COR-L47 (cell line): ENCODE measurements at regions not wholly inside any gene's neighbourhood (a gene's known extent, or its start where the extent isn't known, plus 50 kb on each side); places are given as distances from the start of the nearest gene placed in this dataset.
"Not testable (repeated sequence)": the region's sequence is repeated elsewhere in the genome, so short reads cannot be mapped to it uniquely, and the experiment has no call there.

ENCODE experiments used
- DNase-seq: peaks from one replicate; lab custom pipeline; 2025; lab: John Stamatoyannopoulos, UW

DNA sequence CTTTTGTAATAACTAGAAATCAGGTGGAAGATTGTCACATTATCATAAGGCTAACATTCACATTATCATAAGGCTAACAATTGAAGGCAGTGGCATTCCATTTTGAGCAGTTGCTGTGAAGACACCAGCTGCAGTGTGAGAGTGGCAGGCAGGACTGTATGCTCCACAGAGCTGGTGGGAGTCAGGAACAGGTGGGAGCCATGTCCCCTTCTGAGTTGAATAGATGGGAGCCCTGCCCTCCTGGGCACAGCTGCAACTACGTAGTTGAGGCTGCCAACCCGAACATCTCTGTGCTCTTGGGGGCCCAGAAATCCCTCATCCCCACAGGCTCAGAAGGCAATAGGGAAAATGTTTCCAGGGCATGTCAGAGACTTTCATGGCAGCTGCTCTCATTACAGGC, 1627.6 kb downstream of the SI start:
- no peak for DNase-seq

GRCh38 chr3:163438760-163439159, 1639.5 kb downstream of the SI start:
- DNase-seq, result no peak

- no peak for DNase-seq
Observed at GRCh38 chr3:163422671-163423070, 1655.6 kb downstream of the SI start.

- DNase-seq, result no peak
Observed at GRCh38 chr3:163391407-163392181, 1686.7 kb downstream of the SI start.

GRCh38 chr3:163384383-163384782, 1693.9 kb downstream of the SI start:
- no peak for DNase-seq

- DNase-seq, result no peak
Observed at GRCh38 chr3:163382183-163382582, 1696.1 kb downstream of the SI start.

DNA sequence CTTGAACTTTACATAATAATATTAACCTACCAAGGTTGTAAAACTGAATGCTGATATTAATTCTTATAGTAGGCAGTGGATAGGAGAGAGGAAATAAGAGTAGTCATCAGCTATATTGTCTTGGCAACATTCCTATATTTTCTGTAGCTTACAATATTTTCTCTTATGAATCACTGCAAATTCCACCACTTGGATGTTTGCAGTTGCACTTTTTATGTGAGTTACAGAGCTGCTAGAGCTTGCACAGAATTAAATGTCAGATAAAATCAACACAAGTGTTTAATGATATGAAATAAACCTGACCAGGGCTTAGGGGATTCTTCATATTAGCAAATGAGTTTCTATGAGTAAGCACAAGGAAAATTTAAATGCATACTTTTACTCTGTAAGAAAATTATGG, 1710.1 kb downstream of the SI start:
- DNase-seq, result no peak

DNA sequence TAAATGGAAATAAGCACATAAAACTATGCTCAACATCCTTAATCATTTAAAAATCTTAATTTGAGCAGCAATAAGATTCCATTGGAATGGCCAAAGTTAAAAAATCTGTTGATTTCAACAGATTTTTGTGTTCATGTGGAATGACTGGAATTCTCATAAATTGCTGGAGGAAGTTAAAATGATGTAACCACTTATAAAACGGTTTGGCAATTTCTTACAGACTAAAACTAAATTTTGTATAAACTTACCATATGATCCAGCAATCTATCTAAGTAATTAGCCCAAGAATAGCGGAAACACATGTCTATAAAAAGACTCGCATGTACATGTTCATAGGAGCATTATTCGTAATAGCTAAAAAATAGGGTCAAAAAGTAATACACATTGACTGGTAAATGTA, 1713.6 kb downstream of the SI start:
- DNase-seq, result no peak

DNA sequence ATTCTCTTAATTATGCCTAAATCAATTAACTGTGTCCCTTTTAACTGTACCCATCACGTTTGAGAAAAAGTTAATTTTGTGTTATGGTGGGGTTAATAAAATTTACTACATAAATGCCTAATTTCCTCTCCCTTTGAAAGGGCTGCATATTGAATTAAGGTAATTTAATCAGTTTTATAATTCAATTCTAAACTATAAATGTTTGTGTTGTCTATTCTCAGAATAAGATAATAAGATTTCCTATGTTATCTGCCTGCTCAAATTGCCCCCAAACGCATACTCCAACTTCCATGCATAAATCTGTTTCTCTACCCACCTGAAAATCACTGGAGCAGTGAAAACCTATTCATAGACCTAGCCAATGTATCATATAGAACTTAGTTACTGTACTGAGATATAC, 1716.1 kb downstream of the SI start:
- no peak for DNase-seq

- not testable (repeated sequence) for DNase-seq
Observed at GRCh38 chr3:163361357-163361878, 1716.9 kb downstream of the SI start.

DNA sequence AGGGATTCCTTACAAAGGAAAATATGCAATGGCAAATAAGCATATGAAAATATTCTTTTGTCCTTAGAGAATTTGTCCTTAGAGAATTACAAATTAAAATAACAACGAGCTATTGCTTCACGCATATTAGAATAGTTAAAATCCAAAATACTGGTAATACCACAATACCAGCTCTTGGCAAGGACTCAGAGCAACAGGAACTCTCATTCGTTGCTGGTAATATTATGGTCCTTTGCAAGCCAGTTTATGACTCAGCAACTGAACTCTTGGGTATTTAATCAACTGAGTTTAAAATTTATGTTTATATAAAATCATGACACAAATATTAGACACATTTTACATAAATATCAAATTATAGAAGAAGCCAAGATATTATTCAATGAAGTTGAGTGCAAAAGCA, 1730.4 kb downstream of the SI start:
- no peak for DNase-seq

GRCh38 chr3:163335429-163335828, 1742.9 kb downstream of the SI start:
- DNase-seq, result no peak

DNA sequence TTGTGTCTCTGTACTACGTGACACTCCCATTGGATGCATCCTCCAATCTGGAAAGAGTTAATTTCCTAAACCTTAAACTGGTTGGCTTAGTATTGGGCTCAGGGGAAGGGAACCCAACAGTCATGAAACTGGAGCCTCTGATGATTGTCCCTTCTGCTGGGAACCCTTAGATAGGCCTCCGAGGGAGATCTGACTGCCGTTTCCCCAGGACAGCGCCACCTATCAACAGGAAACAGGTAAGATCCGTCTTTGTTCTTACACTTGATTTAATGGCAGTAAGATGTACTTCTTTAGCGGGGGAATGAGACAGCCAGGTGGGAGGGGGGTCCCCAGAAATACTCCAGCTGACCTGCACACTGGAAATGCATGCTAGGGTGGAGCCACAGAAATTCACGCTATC, 1749.6 kb downstream of the SI start:
- DNase-seq, result no peak

DNA sequence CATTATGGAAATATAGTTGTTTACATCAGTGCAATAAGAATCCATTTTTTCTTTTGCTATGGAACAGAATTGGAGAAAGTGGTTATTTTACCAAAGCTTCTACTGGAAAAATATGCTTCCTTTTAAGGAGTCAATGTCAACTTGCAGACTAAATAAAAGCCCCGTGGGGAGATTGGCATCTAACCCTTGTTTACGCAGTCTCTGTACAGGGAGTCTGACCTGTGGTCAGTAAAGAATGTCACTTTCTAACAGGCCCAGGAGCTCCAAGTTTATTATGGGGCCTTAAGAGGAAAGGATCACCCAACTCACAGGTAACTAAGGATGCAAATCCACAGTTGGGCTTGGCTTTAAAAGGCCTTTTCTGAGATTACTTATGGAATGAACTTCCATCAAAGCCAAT, 1751.2 kb downstream of the SI start:
- no peak for DNase-seq

- DNase-seq, result no peak
Observed at GRCh38 chr3:163315786-163316185, 1762.5 kb downstream of the SI start.

GRCh38 chr3:163306405-163306804, 1771.9 kb downstream of the SI start:
- DNase-seq, result no peak

- DNase-seq, result no peak
Observed at GRCh38 chr3:163273694-163274093, 1777.1 kb downstream of the OTOL1 start.

- no peak for DNase-seq
Observed at GRCh38 chr3:163266731-163267130, 1770.1 kb downstream of the OTOL1 start.

- no peak for DNase-seq
Observed at GRCh38 chr3:163261618-163262017, 1765.0 kb downstream of the OTOL1 start.

- DNase-seq, result no peak
Observed at GRCh38 chr3:163261056-163261455, 1764.4 kb downstream of the OTOL1 start.

GRCh38 chr3:163218336-163218735, 1721.7 kb downstream of the OTOL1 start:
- DNase-seq, result no peak

DNA sequence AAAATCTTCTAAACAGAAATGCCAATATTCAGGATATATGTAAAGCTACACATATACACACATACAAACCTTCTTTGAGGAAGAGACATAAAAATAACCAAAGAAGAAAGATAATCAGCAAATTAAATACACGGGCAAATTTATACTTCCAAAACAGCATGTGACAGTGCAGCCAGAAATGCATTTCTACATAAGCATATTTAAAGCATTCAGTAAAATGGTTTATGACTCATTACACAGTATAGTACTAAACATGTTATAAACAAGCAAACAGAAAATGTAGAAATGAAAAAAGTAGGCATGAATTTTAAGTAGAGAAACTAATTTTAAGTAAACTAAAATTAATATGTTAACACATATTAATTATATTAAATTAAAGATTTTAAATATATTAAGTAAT, 1717.2 kb downstream of the OTOL1 start:
- no peak for DNase-seq

DNA sequence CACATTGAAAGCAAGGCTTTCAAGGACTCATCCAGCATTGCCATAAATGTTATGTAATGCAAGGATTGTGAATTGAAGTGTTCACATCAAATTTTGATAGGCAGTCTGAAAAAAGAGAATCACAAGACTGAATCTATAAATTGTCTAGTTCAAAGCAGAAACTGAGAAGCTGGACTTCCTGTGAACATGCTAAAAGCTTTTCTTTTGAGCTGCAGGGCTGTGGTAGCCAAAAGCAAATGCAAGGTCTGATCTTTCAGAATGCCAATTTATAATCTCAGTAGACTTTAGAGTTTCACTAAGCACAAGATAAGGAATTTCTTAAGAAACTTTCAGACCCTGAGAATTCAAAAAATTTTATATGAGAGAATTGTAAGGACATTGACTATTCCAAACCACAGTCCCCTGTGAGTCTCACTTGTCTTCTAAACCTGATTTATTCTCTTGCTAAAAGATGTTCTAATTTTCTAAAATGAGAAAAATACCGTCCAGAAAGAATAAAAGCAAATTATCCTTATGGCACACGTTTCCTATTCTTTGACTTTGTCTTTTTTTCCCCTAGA, 1700.3 kb downstream of the OTOL1 start:
- DNase-seq, result no peak

GRCh38 chr3:163196245-163196644, 1699.6 kb downstream of the OTOL1 start:
- no peak for DNase-seq
